NK-92 (cell line): ENCODE measurements at regions not wholly inside any gene's neighbourhood (a gene's known extent, or its start where the extent isn't known, plus 50 kb on each side); places are given as distances from the start of the nearest gene placed in this dataset.

Experiments
- DNase-seq: peaks from one replicate; lab custom pipeline; 2025; ENCODE audit not compliant: unreplicated experiment; lab: John Stamatoyannopoulos, UW

GRCh38 chr13:73684286-73684685 lies 449.9 kb downstream of the KLF12 start:
- DNase-seq, result no peak

- no peak for DNase-seq
Observed at GRCh38 chr13:73683746-73684145, 450.5 kb downstream of the KLF12 start.

GRCh38 chr13:73681779-73682178 lies 452.4 kb downstream of the KLF12 start:
- DNase-seq, result no peak

GRCh38 chr13:73681015-73681414 lies 453.2 kb downstream of the KLF12 start:
- no peak for DNase-seq

- no peak for DNase-seq
Observed at GRCh38 chr13:73677048-73677601, 457.1 kb downstream of the KLF12 start.

- no peak for DNase-seq
Observed at GRCh38 chr13:73676550-73677047, 457.6 kb downstream of the KLF12 start.

GRCh38 chr13:73675821-73676220 lies 458.4 kb downstream of the KLF12 start:
- no peak for DNase-seq

GRCh38 chr13:73674570-73674969 lies 459.6 kb downstream of the KLF12 start:
- DNase-seq, result no peak

- DNase-seq, result no peak
Observed at GRCh38 chr13:73673931-73674330, 460.3 kb downstream of the KLF12 start.

- no peak for DNase-seq
Observed at GRCh38 chr13:73672492-73672891, 461.7 kb downstream of the KLF12 start.

- DNase-seq, result no peak
Observed at GRCh38 chr13:73671732-73672131, 462.5 kb downstream of the KLF12 start.

GRCh38 chr13:73671011-73671410 lies 463.2 kb downstream of the KLF12 start:
- DNase-seq, result no peak

- no peak for DNase-seq
Observed at GRCh38 chr13:73667756-73668155, 466.4 kb downstream of the KLF12 start.

- DNase-seq, result no peak
Observed at GRCh38 chr13:73665261-73665660, 468.9 kb downstream of the KLF12 start.

- DNase-seq, result no peak
Observed at GRCh38 chr13:73664851-73665250, 469.4 kb downstream of the KLF12 start.

- no peak for DNase-seq
Observed at GRCh38 chr13:73662833-73663232, 471.4 kb downstream of the KLF12 start.

GRCh38 chr13:73661687-73662425 lies 472.3 kb downstream of the KLF12 start:
- no peak for DNase-seq

- DNase-seq, result no peak
Observed at GRCh38 chr13:73661066-73661465, 473.1 kb downstream of the KLF12 start.

GRCh38 chr13:73658639-73659038 lies 475.6 kb downstream of the KLF12 start:
- DNase-seq, result no peak

GRCh38 chr13:73657821-73658540 lies 476.2 kb downstream of the KLF12 start:
- no peak for DNase-seq

GRCh38 chr13:73656863-73657262 lies 477.3 kb downstream of the KLF12 start:
- DNase-seq, result no peak

GRCh38 chr13:73653688-73654087 lies 480.5 kb downstream of the KLF12 start:
- DNase-seq, result no peak
